ENCODE measurements at regions not wholly inside any gene's neighbourhood (a gene's known extent, or its start where the extent isn't known, plus 50 kb on each side); places are given as distances from the start of the nearest gene placed in this dataset.

DNA sequence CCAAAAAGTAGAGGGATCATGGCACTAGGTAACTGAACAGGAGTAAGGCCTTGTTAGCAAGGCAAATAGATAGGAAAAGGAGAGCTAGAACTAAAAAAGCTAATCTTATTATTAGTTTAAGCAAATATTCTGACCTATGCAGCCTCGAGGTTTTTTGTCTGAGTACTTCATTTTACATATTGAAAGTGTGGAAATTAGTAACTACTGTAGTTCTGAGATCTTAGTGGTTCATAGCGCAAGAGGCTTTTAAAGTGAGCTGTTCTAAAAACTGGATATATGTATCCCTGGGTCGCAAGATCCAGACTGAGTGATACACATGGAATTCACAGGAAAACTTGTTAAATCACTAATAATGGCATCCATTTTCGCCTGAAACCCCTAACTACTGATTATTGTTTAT, 411.0 kb upstream of the SOX5 start:
- TF ChIP-seq, protein P1, sequence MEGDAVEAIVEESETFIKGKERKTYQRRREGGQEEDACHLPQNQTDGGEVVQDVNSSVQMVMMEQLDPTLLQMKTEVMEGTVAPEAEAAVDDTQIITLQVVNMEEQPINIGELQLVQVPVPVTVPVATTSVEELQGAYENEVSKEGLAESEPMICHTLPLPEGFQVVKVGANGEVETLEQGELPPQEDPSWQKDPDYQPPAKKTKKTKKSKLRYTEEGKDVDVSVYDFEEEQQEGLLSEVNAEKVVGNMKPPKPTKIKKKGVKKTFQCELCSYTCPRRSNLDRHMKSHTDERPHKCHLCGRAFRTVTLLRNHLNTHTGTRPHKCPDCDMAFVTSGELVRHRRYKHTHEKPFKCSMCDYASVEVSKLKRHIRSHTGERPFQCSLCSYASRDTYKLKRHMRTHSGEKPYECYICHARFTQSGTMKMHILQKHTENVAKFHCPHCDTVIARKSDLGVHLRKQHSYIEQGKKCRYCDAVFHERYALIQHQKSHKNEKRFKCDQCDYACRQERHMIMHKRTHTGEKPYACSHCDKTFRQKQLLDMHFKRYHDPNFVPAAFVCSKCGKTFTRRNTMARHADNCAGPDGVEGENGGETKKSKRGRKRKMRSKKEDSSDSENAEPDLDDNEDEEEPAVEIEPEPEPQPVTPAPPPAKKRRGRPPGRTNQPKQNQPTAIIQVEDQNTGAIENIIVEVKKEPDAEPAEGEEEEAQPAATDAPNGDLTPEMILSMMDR (IDR thresholded peaks at IDR 0.05) = no peak
- no peak for TF ChIP-seq POLR2A (IDR thresholded peaks at IDR 0.05)
